HG02885 (cell line): ENCODE measurements at regions not wholly inside any gene's neighbourhood (a gene's known extent, or its start where the extent isn't known, plus 50 kb on each side); places are given as distances from the start of the nearest gene placed in this dataset.
"Not testable (repeated sequence)": the region's sequence is repeated elsewhere in the genome, so short reads cannot be mapped to it uniquely, and the experiment has no call there.

Experiments used
- ATAC-seq: cut with Tn5 transposase; IDR thresholded peaks from one replicate; pipeline ENCODE4 v1.9.1; 2021; ENCODE audit warnings: mild to moderate bottlenecking; ENCODE audit not compliant: unreplicated experiment, poor library complexity

DNA sequence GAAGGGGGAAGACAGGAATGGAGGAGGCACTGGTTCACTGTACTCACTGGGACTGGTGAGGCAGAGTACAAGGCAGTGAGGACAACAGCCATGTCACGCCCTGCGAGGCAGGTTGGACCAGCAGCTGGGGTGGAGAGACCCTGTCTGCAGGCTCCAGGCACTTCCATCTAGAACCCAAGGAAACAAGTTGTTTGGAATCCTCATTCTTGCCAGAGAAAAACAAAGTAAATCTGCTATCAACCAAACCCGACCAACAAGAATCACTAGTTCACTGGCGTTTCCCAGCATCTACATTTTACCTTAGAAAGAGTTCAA, 98.5 kb upstream of the CDYL start:
- no peak for ATAC-seq

DNA sequence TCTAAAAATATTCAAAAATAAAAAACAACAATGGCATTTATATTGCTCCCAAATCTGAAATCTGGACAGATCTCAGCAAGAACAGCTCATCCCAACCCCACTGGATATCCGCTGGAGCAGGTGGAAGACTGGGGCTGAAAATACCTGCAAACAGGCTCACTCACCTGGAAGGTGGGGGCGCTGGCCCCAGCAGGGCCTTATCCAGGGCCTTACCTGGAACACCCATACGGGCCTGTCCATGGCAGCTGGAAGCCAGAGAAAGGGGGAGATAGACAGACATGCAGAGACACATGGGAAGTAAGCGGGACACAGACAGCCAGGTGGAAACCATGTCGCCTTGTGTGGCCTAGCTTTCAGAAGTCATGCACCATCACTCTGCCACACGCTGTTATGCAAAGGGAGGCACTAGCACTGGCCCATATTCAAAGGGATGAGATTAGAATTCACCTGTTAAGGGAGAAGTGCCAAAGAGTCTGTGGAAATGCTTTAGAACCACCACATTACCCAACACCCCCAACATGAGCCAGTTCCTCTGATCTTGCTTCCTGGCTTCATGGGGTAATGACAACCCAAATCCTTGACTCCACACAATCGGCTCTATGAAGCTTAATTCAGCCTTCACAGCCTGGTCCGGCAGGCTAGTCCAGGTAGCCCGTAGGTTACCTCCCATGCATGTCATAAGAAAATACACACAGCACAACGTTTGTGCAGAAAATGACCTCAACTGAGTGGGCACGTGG, 99.0 kb upstream of the CDYL start:
- no peak for ATAC-seq

DNA sequence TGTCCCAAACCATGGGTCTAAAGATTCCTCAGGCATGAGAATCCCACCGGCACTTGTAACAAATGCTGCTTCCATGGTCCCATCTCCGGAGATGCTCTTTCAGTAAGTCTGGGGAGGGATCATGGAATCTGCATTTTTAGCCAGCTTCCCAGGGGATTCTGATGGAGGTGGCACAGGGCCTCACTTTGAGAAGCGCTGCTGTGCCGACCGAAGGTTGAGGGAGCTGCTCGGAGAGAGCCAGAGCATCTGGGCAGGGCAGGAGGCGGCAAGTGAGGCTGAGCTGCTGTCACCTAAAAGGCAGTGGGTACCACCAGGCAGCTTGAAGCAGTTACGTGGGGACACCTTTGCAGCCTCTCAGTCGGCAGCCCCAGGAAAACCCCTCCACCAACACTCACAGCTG, 100.2 kb upstream of the CDYL start:
- ATAC-seq, result no peak

DNA sequence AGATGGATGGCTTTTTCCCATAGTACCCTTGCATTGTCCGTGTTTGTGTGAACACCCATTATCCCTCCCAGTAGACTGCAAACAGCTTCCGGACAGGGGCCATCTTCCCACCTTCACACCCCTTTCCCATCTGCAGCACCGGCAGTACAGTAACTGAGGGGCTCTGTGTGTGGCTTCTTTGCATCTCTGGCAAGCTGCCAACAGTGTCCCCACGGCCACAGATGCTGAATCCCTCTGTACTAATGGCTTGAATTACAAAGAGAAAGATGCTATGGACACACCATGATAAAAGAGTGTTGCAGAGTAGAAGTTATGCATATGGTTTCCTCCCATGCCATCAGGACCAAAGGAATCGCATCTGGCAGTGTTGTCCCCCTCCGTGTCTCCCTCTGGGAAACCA, 101.1 kb upstream of the CDYL start:
- ATAC-seq, result no peak

DNA sequence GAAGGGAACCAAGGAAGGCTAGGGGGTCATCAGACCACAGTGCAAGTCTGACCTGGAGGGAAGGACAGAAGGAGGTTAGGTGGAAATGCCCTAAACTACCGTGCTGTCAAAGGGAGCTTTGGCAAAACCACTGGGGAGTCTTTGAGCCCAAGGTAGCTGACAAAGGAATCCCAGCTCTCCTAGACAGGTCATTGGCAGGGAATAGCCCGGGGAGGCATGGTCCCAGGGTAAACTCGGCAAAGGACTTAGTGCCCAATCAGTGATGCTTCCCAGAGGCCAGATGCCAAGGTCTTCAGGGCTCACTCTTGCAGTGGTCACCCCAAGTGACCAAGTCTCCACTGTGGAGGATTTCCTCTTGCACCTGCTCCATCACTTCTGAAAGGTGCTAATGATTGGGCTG, 102.3 kb upstream of the CDYL start:
- ATAC-seq, result no peak

DNA sequence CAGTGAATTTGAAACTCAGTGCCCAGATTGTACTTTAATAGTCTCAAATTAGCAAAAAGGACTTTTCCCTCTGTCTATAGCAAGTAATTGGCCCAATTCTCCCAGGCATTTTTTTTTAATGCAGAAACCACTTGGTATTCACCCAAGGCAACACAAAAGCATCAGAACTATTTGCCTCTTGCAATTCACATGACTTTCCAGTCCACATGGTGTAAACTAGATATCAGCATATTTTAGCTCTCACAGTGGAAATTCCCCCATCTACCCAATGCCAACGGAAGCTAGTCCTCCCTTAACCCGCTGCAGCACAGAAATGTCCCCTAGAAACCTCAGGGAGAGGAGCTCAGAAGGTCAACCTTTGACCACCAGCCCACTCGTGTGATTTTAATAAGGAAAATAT, 103.4 kb upstream of the CDYL start:
- ATAC-seq, result no peak

DNA sequence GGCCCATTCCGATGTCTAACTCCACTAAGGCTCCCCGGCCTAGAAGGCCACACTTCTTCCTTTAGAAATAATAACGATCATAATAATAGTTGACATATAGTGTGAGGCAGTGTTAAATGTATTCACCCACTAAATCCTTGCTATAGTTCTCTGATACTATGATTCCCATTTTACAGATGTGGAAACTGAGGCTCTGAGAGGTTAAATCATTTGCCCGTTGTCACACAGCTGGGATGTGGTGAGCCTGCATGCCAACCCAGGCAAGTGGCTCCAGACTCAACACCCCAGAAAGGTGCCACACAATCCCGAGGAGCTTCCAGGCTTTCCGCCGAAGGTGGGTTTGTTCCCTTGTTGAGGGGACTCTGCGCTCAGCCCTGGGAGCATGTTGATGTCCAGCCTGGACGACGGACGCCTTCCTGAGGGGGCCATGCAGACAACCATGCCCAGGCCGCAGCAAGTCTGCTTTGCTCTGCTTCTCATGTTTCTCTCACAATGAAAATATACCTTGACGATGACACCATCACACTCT, 104.6 kb upstream of the CDYL start:
- no peak for ATAC-seq

DNA sequence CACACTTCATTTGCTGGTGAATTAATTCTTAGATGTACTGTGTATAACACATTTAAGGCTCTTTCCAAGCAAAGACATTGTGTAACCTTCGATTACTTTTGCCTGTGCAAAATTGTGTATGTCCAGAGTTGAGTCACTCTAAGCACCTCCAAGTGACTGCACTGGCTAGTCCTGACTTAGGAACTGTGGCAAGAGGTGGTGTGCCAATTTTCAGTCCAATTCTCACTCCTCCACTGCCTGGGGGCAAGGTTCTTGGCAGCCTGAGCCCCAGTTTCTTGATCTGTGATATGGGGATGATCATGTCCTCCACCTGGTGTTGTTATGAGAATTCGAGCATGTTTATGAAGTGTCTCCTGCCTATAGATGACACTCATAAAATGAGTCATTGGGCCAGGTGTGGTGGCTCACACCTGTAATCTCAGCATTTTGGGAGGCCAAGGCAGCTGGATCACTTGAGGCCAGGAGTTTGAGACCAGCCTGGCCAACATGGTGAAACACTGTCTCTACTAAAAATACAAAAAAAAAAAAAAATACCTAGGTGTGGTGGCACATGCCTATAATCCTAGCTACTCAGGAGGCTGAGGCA, 105.3 kb upstream of the CDYL start:
- no peak for ATAC-seq

DNA sequence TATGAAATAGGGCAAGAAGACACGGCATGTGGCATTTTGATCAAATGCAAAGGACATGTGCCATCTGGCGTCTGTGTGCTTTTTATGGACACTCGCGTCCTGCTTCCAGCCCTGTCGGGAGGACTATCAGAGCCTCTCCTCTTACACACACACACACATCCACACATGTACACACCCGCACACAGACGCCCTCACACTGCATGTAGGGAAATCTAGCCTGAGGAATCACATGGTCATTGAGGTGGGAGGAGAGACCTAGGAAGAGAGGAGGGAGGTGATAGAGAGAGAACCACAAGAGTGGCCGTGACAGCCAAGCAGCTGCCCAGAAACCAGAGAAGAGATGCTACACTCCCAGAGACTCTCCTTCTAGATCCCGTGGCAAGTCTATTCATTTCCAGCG, 105.9 kb upstream of the CDYL start:
- no peak for ATAC-seq

DNA sequence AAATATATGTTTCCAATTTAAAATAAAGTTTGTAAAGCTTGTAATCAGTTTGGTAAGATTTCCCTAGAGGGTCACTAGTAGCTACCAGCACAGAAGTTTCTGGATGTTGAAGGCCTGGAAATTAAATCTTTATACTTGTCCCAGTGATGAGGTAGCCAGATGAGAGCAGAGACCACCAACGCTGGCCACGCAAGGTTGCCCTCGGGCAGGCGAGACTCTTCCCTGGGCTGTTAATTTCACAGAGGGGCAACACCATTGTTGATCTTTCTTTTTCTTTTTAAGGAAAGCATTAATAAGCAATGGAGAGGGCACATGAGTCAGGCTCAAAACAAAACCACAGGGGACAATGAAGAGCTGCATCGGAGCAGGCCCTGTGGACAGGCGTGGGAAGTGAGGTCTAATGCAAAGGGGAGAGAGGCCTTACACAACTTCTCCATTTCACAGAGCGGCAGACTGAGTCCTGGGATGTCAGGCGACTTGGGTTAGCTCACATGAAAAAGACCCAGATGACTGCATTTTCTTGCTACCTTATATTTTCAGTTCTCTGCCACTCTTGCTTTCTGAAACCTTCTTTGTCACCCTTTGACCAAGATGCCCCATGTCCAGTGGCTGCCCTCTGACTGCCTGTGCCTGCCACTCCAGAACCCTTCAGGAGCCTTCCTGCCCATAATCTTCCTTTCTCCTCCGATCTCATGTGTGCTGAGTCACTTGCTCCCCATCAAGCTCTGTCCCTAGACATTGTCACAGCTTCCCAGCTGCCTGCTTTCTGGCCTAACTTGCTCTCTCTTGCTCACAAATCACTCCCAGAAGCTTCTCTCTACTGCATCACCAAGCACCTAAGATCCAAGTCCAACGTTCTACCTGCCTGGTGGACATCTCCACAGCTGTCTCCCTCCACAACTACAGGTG, 107.7 kb upstream of the CDYL start:
- no peak for ATAC-seq

DNA sequence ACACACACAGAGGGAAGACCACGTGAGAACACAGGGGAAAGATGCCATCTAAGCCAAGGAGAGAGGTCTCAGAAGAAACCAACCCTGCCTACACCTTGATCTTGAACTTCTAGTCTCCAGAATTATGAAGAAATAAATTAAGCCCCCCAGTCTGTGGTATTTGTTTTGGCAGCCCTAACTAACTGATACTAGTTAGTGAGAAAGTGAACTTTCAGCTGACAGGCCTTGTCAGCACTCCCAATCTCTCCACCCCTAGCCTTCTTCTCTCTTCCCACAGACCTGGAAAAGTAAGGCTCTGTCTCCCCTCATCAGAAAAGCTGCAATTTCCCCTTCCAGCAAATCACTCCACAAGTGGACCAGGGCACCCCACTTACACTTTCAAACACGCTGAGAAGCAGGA, 108.6 kb upstream of the CDYL start:
- ATAC-seq, result no peak

DNA sequence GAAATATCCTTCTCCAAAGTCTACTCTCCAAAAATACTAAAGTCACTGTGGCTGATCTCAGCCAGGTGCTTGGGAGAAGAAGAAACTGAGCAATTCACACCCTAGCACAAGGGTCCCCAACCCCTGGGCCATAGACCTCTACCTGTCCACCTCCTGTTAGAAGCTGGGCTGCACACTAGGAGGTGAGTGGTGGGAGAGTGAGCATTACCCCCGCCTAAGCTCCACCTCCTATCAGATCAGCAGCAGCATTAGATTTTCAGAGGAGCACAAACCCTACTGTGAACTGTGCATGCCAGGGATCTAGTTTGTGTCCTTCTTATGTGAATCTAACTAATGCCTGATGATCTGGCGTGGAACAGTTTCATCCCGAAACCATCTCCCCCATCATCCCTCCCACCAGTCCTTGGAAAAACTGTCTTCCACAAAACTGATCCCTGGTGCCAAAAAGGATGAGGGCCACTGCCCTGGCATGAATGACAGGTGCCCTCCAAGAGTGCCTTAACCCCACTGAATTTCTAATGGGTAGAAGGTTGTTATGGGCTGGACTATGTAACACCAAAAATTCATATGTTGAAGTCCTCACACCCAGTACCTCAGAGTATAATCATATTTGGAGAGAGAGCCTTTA, 109.2 kb upstream of the CDYL start:
- no peak for ATAC-seq

DNA sequence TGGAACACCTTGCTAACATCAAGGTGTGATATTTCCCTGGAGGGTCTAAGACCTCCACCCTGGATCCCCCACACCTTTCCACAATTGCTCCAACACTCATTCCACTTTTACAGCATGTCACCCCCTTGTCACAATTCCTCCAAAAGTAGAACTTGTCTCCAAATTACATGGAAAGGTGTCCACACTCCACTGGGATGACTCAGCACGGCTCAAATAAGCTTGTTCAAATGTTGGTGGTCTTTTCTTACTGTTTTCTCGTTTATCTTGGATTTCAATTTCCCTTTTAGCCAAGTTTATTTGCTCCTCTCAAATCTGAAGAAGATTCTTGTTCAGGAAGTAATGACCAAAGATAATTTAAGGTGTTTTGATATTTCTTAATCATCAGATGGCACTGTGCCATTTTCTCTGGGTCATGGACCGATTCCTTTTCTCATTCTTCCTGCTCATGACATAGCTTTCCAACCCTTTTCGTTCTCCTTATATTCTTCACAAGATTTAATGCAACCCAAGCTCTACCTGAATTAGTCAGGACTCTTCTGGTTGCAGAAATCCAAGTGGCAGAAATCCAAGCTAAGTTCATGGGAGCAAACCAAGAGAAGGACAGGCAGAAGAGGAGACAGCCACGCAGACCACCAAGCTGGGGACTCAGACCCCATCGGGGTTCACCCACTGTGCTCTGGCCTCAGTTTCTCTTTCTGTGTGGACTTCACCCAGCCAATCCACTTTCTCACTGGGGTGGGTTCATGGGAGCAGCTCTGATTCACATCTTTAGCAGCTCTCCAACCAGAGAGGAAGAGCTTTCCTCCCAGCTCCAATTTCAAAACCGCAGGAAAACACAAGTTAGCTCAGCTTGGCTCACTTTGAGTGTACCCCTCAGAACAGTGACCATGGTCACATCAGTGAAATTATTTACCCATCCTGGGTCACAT, 110.5 kb upstream of the CDYL start:
- ATAC-seq, result no peak

DNA sequence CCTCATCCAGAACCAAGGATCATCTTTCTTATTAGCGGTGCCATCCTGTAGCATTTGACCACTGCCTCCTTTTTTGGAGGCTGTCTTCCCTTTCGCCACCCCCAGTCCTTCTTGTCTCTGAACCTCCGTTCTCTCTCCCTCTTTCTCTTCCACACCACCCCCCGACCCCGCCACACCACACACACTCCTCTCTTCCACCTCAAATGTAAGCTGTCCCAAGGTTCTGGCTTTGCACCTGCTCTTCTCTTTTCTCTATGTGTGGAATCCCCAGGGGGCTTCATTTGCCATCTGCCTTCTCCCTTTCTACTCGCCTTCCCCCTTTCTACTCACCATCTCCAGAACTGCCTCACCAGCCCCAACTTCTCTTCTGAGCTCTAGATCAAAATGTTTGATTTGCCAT, 111.3 kb upstream of the CDYL start:
- no peak for ATAC-seq

DNA sequence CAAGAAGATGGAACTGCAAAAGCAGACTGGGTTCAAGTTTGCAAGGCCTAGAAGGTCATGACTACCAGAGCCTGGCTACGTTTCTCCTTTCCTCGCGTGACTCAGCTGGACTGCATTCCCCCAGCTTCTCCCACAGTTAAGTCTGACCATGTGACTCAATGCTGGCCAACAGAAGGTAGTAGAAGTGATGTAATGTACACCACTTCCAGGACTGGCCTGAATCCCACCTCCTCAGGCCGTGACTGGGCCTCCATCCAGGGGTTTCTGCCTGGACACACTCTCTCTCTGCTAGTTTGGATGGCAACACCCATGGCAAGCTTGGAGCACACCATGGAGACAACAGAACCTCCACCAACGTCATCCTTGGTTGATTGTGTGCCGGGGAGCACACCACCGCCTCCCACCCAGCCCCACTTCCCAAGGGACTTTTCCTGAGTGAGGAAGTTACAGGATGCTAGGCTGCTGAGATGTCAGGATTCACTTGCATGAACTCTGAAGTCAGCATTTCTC, 112.0 kb upstream of the CDYL start:
- ATAC-seq, result no peak

DNA sequence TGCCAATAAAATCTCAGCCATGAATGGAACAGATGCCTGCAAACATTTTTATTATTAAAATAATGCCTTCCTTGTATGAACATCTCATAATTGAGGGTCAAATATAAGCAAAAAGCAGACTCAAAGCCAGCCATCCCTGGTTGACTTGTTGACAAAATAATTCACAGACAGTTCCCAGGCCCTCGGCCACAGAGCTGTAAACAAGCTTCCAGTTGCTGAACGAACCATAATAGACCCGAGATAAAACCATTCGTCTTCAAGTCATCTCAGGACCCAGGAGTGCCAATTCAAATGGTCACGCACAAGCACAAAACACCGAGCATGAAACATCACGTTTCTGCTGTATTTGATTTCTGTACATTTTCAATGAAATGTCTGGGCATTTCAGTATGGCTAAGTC, 113.3 kb upstream of the CDYL start:
- ATAC-seq, result no peak

DNA sequence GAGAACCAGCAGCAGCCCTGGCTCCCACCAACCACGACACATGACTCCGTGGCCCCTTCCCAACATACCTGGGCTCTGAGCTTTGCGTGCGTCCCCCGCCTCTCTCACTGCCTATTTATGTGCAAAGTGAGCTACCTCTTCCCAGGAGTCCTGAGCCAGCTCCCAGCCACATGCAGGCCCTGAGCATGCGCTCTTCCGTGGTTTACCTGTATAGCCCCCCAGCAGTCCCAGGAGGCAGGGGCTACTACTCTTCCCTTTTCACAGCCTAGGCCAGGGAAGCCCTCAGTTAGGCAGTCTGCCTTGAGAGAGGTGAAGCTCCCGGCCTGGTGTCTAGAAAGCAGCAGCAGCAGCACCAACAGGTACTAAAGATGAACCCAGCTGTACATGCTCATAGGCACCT, 114.8 kb upstream of the CDYL start:
- no peak for ATAC-seq

DNA sequence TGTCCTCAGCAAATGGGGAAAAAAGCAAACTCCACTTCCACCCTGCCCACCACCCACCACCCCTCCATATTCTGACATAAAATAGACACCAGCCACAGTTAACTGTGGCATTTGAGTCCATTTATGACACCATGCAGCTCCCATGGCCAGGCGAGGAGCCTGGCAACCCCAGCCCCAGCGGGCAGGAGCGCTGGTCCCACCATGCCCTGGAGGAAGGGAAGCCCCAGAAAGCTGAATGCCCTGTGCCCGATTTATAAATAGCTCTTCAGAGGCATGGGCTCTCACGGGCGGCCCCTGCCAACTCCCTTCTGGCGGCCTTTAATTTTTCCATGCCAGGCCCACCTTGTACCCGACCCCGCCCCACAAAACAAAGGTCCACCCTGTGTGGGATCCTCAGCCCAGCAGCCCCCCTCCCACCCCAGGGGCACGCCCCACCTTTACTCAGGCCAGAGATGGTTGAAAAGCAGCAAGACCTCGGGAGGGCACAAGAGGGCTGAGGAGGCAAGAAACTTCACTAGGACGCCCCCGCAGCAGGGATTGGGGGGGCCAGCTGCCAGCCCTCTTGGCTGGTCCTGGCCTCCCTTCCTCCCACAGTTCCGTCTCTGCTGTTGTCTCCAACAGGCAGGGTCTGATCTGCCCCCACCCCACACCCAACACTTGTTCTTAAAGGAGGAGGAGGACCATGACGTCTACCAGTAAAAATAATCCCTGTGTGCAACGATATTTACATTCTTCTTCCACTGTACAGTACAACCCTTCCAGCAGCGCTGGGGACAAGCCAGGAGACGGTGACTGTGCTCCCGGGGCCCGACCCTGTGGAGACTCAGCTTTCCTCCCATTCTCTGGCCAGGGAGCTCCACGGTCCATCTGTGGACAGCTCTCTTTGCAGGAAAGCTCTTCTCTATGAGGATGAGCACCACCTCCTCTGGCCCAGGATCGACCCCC, 115.6 kb upstream of the CDYL start:
- no peak for ATAC-seq

DNA sequence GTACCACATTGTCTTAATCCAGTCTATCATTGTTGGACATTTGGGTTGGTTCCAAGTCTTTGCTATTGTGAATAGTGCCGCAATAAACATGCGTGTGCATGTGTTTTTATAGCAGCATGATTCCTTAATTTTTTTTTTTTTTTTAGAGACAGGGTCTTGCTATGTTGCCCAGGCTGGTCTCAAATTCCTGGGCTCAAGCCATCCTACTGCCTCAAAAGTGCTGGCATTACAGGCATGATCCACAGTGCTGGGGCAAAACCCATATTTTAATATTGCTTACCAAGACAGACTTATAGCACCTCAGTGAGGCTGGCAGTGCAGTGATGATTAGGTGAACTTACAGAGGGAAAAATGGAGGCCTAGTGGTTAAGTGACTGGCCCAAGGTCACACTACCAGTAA, 116.5 kb upstream of the CDYL start:
- not testable (repeated sequence) for ATAC-seq
